ENCODE measurements at regions not wholly inside any gene's neighbourhood (a gene's known extent, or its start where the extent isn't known, plus 50 kb on each side); places are given as distances from the start of the nearest gene placed in this dataset.

DNA sequence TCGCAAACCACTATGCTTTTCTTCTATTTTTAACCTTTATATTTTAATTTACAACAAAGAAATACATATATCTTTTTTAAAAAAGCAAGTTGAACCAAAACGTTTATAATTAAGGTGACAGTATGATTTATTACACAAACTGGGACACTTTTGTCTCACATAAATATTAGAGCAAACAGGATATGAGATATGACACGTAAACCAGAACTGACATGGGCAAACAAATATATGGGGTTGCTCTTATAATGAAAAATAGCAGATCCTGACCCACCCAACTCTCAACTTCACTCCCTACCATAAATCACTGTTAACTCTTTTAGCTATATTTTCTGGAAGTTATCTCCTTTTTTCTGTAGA lies 177.0 kb upstream of the EDNRA start:
- no peaks in the 10 kb centered on the region for H3K4me1 ChIP-seq
- no peaks in the 10 kb centered on the region for H3K27me3 ChIP-seq
- no peak overlapping the region for H3K27ac ChIP-seq
- no peak for DNase-seq
- H3K4me3 ChIP-seq = no peak overlapping the region
- no peak for TF ChIP-seq POLR2A (IDR thresholded peaks at IDR 0.05)
- TF ChIP-seq, protein P1, sequence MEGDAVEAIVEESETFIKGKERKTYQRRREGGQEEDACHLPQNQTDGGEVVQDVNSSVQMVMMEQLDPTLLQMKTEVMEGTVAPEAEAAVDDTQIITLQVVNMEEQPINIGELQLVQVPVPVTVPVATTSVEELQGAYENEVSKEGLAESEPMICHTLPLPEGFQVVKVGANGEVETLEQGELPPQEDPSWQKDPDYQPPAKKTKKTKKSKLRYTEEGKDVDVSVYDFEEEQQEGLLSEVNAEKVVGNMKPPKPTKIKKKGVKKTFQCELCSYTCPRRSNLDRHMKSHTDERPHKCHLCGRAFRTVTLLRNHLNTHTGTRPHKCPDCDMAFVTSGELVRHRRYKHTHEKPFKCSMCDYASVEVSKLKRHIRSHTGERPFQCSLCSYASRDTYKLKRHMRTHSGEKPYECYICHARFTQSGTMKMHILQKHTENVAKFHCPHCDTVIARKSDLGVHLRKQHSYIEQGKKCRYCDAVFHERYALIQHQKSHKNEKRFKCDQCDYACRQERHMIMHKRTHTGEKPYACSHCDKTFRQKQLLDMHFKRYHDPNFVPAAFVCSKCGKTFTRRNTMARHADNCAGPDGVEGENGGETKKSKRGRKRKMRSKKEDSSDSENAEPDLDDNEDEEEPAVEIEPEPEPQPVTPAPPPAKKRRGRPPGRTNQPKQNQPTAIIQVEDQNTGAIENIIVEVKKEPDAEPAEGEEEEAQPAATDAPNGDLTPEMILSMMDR (IDR thresholded peaks at IDR 0.05) = no peak
- no peaks in the 10 kb centered on the region for H3K36me3 ChIP-seq
- H3K9me3 ChIP-seq = no peaks in the 10 kb centered on the region

DNA sequence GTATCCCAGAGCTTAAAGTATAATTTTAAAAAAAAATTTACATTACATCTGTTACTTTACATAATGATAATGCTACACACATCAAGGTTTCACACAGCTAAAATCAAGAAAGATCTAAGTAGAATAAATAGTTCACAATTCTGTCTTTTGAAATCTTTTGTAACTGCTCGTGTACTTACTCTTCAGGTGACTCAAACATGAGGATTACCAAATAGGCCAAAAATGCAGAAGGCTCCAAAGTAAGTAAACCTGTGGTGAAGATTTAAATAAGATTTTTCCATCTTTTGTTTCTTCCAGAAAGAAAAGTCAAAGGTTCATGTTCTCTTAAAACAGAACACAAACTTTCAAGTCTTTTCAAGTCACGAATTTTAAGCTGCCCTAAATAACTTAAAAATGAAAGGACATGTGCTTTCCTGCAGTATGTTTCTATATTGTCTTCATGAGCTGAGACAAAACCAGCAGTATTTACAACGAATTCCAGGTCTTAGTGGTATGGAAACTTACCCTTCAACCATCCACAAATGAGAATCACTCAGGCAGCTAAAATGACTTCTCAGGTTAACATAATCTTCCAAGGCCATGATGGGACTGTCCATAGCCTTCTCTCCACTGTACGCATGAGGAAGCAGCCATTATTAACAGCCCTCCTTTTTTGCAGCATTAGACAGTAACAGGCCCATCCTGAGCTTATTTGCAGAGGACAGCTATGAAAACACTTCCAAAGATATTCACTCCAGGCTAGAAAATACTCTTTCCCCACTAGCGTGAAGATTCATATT lies 172.8 kb upstream of the EDNRA start:
- H3K4me3 ChIP-seq = no peak overlapping the region
- H3K27me3 ChIP-seq = no peaks in the 10 kb centered on the region
- DNase-seq = no peak
- H3K27ac ChIP-seq = no peak overlapping the region
- no peaks in the 10 kb centered on the region for H3K4me1 ChIP-seq
- H3K36me3 ChIP-seq = no peaks in the 10 kb centered on the region
- TF ChIP-seq POLR2A (IDR thresholded peaks at IDR 0.05) = no peak
- TF ChIP-seq, protein P1 (IDR thresholded peaks at IDR 0.05) = no peak
- no peaks in the 10 kb centered on the region for H3K9me3 ChIP-seq

DNA sequence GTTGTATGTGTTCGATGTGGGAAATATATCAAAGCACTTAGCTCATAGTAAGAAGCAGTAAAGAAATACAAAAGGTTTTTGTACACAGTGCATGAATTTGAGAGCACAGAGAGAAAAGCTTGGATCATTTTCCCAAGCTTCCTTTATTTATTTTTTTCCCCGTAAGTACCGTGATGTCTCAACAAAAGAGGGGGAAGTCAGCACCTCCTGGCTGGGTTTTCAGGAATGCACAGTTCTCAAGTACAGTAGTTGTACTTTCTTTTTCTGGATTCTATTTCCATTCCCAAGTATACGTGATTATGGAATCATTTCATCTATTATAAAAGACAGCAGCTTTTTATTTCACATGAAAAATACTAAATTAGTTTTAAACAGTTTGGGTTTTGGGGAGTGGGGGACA lies 171.5 kb upstream of the EDNRA start:
- no peaks in the 10 kb centered on the region for H3K36me3 ChIP-seq
- TF ChIP-seq, protein P1 (IDR thresholded peaks at IDR 0.05) = no peak
- no peak for TF ChIP-seq POLR2A (IDR thresholded peaks at IDR 0.05)
- no peaks in the 10 kb centered on the region for H3K9me3 ChIP-seq
- H3K27me3 ChIP-seq = no peaks in the 10 kb centered on the region
- no peaks in the 10 kb centered on the region for H3K4me1 ChIP-seq
- no peak overlapping the region for H3K4me3 ChIP-seq
- no peak overlapping the region for H3K27ac ChIP-seq
- DNase-seq = no peak

GRCh38 chr4:147310312-147310711 lies 170.6 kb upstream of the EDNRA start:
- H3K27me3 ChIP-seq = no peaks in the 10 kb centered on the region
- no peaks in the 10 kb centered on the region for H3K4me1 ChIP-seq
- no peaks in the 10 kb centered on the region for H3K9me3 ChIP-seq
- H3K36me3 ChIP-seq = no peaks in the 10 kb centered on the region
- TF ChIP-seq, protein P1 (IDR thresholded peaks at IDR 0.05) = no peak
- no peak for TF ChIP-seq POLR2A (IDR thresholded peaks at IDR 0.05)
- H3K27ac ChIP-seq = no peak overlapping the region
- no peak overlapping the region for H3K4me3 ChIP-seq
- DNase-seq = no peak

- no peaks in the 10 kb centered on the region for H3K36me3 ChIP-seq
- no peak overlapping the region for H3K4me3 ChIP-seq
- TF ChIP-seq, protein P1 (IDR thresholded peaks at IDR 0.05) = no peak
- no peak for TF ChIP-seq POLR2A (IDR thresholded peaks at IDR 0.05)
- no peaks in the 10 kb centered on the region for H3K4me1 ChIP-seq
- H3K9me3 ChIP-seq = no peaks in the 10 kb centered on the region
- no peak for DNase-seq
- H3K27me3 ChIP-seq = no peaks in the 10 kb centered on the region
- H3K27ac ChIP-seq = no peak overlapping the region
Observed at GRCh38 chr4:147311956-147312355, 168.9 kb upstream of the EDNRA start.

Data from Peyer's patch (tissue), 4 donors.